ENCODE measurements at regions not wholly inside any gene's neighbourhood (a gene's known extent, or its start where the extent isn't known, plus 50 kb on each side); places are given as distances from the start of the nearest gene placed in this dataset.

- TF ChIP-seq POLR2A (IDR thresholded peaks at IDR 0.05; ENCODE audit: extremely low read depth, insufficient read length) (no peak), CTCF (IDR thresholded peaks at IDR 0.05; ENCODE audit: low read depth, low read length) (no peak), MYC (IDR thresholded peaks at IDR 0.05; ENCODE audit: low read depth, low read length) (no peak)
- TF ChIP-seq, protein P1, sequence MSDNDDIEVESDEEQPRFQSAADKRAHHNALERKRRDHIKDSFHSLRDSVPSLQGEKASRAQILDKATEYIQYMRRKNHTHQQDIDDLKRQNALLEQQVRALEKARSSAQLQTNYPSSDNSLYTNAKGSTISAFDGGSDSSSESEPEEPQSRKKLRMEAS (IDR thresholded peaks at IDR 0.05; ENCODE audit: low read depth, low read length) = no peak
These were observed 51.0 kb upstream of the PSD2 start for GRCh38 chr5:139744471-139745131.

Data from NB4 (cell line).